ENCODE measurements at regions not wholly inside any gene's neighbourhood (a gene's known extent, or its start where the extent isn't known, plus 50 kb on each side); places are given as distances from the start of the nearest gene placed in this dataset.

DNA sequence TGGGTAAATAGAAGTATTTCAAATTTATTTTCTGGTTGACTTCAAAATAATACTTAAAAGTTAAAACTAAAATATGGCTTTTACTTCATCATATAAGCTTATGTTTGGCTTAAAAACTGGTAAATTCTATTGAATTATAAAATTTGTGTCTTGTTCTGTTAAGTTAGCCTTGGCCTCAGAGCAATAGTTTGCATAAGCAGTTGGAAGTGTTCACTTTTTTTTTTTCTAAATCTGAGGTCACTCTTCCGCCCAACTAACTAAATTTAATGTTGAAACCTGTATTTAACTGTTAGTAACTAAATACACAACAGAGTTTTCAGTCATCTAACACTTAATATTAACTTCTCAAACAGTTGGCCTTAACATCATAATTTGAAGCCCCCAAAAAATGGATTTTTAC is 871.7 kb upstream of the ADAMTS5 start:
- no peak for DNase-seq

DNA sequence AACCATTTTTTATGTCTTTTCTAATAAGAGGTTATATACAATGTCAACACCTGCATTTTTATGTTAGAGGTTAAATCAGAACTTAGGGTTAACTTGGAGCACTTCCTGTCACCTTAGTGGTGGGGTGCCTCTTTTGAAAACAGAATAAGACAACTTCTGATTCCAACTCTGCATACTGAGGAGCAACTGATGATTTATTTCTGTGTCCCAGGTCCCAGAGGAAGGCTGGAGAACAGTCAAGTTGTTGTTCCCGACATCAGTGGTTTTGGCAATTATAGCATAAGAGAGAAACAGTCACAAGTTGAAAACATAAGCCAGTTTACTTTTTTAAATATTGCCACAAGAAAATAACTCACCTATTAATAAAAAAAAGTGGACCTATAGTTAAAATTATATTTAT is 871.0 kb upstream of the ADAMTS5 start:
- DNase-seq = no peak

DNA sequence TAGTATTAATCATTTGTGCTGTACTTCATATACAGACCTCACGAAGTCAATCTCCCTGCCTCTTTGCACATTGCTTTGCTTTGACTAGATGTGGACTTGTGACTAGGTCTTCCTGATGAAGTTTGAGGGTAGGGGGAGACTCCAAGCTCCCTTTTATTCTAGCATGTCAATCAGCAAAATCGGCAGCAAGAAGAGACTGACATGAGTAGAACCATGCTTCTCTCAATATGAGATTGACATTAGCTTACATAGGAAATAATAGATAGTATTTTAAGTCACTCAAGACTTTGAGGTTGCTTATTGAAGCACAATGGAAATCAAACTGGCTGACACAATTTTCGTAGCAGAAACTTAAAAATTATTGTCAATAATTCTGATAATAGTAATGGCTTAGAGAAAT is 866.4 kb upstream of the ADAMTS5 start:
- DNase-seq = no peak

DNA sequence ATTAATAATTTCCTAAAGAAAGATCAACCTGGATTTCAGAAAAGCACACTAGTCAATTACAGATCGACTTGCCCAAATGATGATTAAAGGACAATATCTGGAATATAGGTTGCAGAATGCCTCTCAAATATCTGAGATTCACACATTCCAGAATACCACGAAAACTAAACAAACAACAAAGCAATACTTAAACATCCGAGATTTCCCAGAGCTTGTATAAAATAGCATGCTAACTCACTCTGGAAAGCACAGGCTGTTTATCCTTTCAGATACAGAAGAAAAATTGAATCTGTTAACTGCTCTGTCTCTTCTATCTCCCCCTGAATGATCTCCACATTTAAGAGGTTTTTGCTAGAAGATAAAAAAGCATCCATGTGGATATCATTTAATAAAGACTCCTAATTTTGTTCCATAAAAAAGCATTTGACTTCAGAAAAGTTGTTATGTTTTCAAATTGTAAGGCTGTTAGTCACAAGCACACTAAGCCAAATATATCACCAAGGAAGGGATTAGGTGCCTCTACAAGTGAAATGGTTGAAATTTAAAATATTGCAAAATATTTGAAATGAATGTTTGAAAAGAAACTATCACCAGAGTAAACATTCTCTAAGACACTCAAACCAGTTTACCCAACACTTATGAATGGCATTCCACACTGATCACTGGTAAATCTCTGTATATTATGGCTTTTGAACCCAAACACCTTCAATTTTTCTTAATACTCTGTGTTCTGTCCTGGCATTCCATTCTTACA is 865.1 kb upstream of the ADAMTS5 start:
- no peak for DNase-seq

- no peak for DNase-seq
Measured at GRCh38 chr21:27831177-27831576, 864.3 kb upstream of the ADAMTS5 start.

DNA sequence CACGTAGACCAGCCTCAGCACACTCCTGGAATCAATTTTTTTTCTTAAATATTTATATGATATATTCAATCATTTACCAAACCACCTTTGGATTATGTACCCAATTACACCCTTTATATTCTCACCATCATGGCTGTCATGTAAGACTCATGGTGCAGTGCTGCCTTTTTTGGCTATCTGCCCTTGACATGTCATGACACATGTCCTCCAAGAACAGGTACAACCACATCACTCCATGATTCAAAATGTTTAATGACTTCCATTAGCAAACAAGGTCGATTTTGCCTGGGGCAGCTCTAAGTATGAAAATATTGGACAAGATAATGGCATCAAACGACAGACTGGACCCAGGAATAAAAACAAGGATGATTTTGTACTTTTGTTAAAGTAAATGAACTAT is 861.1 kb upstream of the ADAMTS5 start:
- DNase-seq = no peak

DNA sequence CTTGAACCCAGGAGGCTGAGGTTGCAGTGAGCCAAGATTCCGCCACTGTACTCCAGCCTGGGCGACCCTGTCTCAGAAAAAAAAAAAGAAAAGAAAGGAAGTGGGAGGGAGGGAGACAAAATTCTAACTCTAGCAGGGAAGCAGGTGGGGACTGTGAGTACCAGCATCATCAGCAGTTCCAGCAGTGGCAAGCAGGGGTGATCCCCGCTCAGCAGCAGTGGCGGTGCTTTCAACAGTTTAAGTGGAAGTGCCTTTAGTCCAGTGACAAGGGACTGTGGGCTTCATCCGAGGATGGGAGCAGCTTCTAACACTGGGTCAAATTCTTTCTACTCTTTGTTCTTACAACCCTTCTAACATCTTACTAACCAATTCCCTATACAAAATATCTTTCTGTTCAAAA is 858.1 kb upstream of the ADAMTS5 start:
- no peak for DNase-seq

DNA sequence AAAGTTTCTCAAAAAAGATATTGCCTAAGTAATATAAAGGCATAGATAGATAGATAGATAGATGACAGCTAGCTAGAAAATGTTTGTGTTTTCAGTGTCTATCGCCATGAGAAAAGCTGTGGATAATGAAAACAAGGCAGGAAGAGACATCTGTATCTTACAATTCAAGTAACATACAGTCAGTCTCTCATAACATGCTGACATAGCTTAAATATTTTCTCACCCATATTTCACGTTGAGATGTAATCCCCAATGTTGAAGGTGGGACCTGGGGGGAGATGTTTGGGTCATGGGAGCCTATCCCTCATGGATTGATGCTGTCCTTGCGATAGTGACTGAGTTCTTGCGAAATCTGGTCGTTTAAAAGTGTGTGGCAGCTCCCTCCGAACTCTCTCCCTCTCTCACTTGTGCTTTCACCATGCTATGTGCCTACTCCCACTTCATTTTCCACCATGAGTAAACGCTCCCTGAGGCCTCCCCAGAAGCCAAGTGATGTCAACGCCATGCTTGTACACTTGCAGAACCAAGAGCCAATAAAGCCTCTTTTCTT is 856.8 kb upstream of the ADAMTS5 start:
- DNase-seq = no peak

DNA sequence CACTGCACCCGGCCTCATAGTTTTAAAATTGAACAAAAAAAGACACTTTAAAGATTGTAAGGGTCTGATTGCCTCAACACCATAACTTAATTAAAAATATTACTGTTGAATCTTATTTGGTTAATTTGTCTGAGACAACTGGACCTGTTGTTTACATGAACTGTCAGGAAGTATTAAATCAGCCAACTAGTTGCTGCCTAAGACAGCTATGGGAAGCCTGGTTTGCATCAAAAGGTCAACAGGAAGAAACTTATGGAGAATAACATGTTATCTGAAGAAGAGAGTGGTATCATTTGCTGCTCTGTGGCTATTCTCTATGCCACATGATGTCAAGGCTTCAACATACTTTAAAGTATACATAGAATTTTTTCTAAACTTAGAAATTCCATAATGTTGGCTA is 853.5 kb upstream of the ADAMTS5 start:
- no peak for DNase-seq

GRCh38 chr21:27819299-27819698 is 852.4 kb upstream of the ADAMTS5 start:
- no peak for DNase-seq

GRCh38 chr21:27818847-27819246 is 852.0 kb upstream of the ADAMTS5 start:
- no peak for DNase-seq

DNA sequence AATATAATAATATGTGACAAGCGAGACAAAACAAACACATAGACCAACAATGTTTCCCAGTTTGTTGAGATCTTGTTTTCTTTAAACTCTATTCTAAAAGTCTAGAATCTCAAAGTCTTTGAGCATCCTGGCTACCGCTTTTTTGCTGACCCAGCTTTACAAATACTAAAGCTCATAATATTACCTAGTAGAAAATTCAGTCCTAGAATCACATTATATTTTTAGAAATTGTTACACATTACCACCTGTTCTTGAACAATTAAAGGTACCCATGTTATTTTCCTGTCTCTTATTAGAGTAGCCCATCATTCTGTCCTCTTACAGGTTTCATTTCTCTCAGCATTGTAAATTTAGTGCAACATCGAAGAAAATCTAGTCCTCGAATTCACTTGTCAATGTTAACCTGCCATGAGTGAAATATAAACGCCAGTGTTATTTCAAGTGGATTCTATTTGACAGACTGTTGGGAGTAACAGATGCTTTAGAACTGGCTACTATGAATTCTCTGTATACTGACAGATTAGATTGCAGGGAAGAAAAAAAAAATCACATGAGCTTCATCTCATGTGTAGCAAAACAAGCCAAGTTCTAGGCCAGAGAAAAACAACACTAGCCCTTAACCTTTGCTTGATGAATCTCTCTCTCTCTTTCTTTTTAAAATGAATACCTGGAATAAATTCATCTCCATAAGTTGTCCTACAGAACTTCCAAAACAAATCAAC is 851.2 kb upstream of the ADAMTS5 start:
- no peak for DNase-seq

- no peak for DNase-seq
Measured at GRCh38 chr21:27817074-27817473, 850.2 kb upstream of the ADAMTS5 start.

GRCh38 chr21:27816301-27816700 is 849.4 kb upstream of the ADAMTS5 start:
- DNase-seq = no peak

DNA sequence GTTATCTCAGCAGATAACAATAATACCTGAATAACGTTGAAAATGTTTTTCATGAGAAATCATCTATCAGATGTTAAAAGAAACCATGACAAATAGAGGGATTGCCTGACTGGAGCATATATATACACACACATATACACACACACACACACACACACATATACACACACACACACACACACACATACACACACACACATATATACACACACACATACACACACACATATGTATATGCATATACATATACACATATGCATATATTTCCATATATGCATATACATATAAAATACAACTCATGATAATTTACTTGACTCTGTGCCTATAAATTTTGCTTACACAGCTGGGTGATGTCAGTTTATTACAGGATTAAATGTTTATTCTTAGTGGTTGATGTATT is 847.3 kb upstream of the ADAMTS5 start:
- no peak for DNase-seq

DNA sequence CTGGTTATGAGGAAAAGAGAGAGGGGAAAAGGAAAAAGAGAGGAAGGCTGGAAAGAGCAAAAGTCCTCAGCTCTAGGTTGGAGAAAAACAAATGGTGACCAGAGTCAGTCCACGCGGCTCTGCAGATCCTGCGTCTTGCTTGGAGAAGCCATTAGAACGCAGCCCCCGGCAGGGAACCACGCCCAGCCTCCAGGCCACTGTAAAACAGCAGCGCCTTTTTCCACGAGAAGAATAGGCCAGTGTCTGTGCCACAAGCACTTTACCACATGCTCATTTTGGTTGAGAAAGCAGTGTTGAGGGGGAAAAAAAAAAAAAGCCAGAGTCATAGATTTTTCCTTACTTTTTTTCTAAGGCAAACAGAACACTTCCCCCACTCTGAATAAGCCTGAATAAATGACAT is 846.9 kb upstream of the ADAMTS5 start:
- no peak for DNase-seq

DNA sequence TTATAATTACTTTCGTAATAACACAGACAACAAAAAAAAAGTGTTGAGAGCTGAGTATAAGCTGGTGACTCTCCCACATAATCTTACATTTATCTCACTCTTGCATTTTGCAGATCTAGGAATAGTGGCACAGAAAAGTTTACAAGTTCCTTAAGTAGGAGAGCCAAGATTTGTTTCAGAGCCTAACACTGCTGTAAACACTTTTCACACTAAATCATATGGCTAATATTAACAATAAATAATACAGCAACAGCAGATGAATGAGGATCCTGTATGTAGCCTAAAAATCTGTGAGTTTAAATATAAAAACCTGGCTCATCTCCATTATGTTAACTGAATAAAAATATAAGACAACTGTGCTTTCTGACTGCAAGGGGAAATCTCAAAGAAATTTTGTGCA is 846.5 kb upstream of the ADAMTS5 start:
- DNase-seq = no peak

DNA sequence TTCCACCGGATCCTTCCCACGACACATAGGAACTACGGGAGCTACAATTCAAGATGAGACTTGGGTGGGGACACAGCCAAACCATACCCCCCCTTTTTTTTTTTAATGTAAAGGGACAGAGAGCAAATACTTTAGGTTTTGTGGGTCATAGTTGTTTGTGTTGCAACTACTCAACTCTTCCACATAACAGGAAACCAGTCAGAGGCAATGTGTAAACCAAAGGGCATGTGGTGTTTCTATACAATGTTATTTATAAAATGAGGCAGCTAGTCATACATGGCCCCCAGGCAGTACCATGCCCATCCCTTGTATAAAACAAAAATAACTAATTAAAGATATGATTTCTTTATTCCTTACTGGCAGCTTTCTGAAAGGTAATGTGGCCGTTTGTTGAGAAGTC is 845.4 kb upstream of the ADAMTS5 start:
- DNase-seq = no peak

DNA sequence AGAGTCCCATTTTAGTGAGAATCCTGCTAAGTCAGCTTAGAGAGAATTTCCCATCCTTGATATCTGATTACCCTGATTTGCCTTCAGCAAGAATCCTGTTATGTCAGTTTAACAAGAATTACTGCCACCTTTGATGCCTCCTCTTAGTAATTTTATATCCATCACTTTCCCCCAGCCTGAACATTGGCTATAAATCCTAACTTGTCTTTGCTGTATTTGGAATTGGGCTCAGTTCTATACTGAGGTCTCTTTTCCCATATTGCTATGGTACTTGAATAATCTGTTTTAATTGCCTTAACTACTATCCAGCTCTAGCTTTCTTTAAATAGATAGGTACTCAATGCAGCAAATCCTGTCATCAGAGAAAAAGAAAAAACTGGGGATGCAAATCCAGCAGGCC is 842.0 kb upstream of the ADAMTS5 start:
- DNase-seq = no peak

DNA sequence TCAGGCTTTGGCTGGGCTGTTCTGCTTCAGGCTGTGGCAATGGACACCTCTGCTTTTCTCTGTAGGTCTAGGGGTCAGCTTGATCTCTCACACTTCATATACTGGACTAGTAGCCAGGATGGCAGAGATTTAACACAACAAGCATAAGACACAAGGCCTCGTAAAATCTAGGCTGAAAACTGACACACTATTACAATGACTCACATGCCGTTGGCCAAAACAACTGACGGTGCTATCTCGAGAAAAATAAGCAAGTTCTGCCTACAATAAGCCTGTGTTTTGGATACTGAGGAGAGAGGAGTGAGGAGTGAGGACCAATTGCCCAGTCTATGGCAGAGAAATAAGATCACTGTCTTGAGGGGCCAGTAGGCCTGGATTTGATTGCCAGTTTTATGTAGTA is 840.7 kb upstream of the ADAMTS5 start:
- no peak for DNase-seq

DNA sequence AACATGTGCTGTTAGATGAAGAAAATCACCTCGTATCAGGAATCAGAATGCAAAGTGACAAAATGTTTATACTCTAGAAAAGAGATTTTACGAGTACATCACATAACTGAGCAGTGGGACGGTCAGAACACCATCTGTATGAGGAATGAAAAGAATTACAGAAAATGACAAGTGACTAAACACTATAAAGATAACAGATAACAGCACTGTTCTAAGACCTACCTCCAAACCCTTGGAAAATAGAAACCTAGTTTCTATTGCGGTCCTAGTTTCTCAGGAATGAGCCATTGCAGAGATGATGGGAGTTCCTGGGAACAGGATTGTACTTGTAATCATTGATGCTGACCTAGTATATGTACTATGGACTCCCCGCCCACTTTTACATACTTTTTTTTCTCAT is 839.4 kb upstream of the ADAMTS5 start:
- no peak for DNase-seq

DNA sequence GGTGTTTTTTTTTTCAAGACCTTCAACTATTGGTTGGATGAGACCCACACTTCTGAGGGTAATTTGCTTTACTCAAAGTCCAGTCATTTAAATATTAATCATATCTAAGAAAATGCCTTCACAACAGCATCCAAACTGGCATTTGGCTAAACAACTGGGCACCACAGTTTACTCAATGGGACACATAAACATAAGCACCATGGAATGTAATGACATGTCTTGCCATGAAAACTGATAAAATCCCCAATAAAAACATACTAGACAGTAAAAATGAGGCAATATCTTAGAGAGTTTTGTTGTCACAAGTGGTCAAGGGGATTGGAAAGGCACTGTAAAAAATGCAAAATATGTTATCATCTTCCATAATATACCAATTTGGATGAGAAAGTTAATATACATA is 838.8 kb upstream of the ADAMTS5 start:
- DNase-seq = no peak

GRCh38 chr21:27804515-27804914 is 837.6 kb upstream of the ADAMTS5 start:
- no peak for DNase-seq

GRCh38 chr21:27803571-27803970 is 836.7 kb upstream of the ADAMTS5 start:
- no peak for DNase-seq

Data from GF-D8 (cell line).